ENCODE measurements at regions not wholly inside any gene's neighbourhood (a gene's known extent, or its start where the extent isn't known, plus 50 kb on each side); places are given as distances from the start of the nearest gene placed in this dataset.

- no peak for DNase-seq
Observed at GRCh38 chr12:13839365-13840336, 141.8 kb downstream of the GRIN2B start.

- no peak for DNase-seq
Observed at GRCh38 chr12:13836099-13836498, 145.3 kb downstream of the GRIN2B start.

DNA sequence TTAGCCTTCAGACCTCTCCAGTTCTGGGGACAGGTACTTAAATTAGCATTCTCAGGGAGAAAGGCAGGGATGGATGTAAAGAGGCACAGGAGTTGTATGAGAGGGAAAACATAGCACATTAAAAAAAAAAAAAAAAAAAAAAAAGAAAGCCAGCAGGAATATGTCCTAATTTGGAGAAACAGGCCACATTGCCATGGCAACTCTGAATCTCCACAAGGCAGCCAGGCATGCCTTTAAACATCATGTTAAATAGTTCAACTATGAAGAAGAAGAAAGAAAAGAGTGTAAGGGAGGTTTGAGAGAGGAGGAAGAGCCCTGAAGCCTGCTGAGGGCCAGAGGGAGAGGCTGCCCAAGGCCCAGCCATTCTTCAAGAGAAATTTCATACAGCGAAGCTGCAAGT lies 145.8 kb downstream of the GRIN2B start:
- DNase-seq, result no peak

GRCh38 chr12:13834241-13834640 lies 147.2 kb downstream of the GRIN2B start:
- no peak for DNase-seq

- DNase-seq, result no peak
Observed at GRCh38 chr12:13817131-13817530, 164.3 kb downstream of the GRIN2B start.

GRCh38 chr12:13816394-13816793 lies 165.0 kb downstream of the GRIN2B start:
- no peak for DNase-seq

DNA sequence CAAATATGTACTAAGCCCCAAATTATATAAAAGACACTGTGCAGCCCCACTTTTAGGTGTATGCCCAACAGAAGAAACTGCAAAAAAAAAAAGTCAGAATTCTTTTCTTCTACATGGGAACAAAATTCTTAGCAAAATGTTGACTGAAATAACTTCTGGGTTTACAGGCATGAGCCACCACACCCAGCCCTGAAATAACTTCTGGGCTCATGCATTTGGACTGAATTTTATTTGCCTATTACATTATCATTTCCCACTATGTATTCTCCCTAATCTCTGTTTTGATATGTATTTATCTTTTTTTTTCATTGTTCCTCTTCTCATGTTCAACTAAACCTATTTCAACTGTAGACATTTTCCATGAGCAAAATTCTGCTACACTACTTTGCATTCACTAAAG lies 169.2 kb downstream of the GRIN2B start:
- no peak for DNase-seq

DNA sequence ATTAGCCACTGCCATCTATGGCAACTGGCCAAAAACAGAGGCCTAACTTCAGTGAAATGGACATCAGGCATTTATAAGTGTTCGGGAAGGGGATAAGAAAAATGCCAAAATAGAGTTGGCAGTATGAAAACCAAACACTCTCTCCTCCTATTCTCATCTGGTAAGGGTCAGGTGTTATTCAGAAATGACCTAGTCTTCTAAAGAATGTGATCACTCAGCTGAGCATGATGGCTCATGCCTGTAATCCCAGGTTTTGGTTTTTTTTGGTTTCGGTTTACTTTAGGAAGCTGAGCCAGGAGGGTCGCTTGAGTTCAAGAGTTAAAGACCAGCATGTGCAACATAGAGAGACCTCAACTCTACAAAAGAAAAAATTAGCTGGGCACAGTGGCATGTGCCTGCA lies 170.3 kb downstream of the GRIN2B start:
- no peak for DNase-seq

- no peak for DNase-seq
Observed at GRCh38 chr12:13805041-13805440, 176.4 kb downstream of the GRIN2B start.

- DNase-seq, result no peak
Observed at GRCh38 chr12:13801543-13801942, 179.9 kb downstream of the GRIN2B start.

GRCh38 chr12:13799574-13799973 lies 181.8 kb downstream of the GRIN2B start:
- no peak for DNase-seq

GRCh38 chr12:13798162-13798561 lies 183.2 kb downstream of the GRIN2B start:
- no peak for DNase-seq

GRCh38 chr12:13794706-13795105 lies 186.7 kb downstream of the GRIN2B start:
- DNase-seq, result no peak

GRCh38 chr12:13790317-13790716 lies 191.1 kb downstream of the GRIN2B start:
- no peak for DNase-seq

GRCh38 chr12:13788626-13789025 lies 192.8 kb downstream of the GRIN2B start:
- no peak for DNase-seq

- DNase-seq, result no peak
Observed at GRCh38 chr12:13786646-13787045, 194.8 kb downstream of the GRIN2B start.

DNA sequence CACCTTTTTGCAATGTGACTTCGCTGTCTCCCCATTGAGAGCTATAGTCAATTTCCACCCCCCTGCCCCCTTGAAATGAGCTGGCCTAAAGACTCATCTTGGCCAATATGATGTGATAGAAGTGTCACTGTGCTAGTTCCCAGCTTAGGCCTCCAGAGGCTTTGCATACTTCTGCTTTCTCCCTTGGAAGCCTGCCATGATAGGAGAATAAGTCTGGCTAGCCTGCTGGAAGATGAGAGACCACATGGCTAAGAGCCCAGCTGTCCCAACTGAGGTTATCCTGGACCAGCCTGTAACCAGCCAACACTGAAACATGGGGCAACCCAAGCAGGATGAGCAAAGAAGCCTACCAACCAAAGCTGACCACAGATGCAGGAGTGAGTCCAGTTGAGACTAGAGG lies 196.9 kb downstream of the GRIN2B start:
- DNase-seq, result no peak

DNA sequence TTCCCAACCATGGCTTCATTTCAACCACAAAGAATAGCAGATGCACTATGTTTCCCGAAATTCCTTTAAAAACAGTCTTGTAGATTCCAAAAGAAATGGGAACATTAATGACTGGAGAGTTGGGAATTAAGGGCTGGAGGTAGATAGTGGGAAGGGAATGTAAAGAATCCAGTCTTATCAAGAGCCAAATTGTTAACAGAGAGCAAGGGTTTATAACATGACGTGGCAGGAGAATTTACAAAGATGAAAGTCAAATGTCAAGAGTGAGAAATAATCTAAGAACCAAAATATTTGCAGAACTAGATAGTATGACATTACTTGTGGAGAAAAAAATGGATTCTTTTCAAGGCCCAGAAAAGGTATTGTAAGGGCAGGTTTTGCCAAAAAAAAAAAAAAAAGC lies 200.9 kb downstream of the GRIN2B start:
- DNase-seq, result no peak

GRCh38 chr12:13777374-13777773 lies 204.0 kb downstream of the GRIN2B start:
- no peak for DNase-seq

DNA sequence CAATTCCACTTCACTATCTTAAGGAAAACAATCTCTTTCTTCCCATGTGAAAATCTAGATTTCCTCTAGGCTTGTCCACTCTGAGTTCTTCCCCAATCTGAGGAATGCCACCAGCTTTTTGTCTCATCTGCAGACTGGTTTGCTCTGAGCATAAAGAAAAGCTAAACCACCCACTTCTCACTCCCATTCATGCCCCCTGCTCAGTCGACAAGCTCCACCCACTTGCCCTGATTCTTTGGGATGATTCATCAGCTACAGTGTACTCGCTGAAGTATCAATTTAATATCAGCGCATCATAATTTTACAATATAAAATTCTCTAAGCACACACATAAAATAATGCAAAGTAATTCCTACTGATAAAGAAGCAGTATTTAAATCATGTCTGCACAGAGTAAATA lies 209.1 kb downstream of the GRIN2B start:
- DNase-seq, result no peak

DNA sequence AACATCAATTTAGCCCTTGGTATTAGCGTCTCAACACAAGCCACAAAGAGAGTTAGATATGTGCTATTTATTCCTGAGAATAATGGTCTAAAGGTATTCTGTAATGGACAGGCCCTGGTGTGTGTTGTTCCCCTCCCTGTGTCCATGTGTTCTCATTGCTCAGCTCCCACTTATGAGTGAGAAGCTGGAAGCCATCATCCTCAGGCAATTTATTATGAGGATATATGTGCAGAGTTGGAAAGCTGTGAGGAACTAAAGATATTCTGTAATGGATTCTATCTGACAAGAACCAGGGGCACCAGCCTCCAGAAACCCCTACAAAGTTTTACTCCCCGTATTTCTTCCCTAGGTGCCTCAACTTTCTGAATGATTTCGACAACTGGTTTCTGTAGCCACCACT lies 210.8 kb downstream of the GRIN2B start:
- no peak for DNase-seq

- DNase-seq, result no peak
Observed at GRCh38 chr12:13769966-13770365, 211.4 kb downstream of the GRIN2B start.

DNA sequence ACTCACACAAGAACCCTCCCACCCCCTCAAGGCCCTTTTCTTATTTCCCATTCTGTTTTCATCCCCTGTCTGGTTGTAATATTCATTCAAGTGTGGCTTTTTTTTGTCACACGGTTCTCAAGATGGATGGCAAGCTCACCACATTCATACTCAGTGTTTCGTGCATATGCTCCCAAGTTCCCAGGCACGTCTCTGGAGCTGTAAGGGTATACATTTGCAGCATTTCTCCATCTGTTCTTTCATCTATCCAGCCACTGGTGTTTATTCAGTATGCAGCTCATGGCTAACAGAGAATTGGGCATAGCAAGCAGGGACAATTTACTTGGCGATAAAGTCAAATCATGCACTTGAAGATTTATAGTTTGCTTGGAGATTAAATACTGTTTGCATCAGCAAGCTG lies 212.1 kb downstream of the GRIN2B start:
- DNase-seq, result no peak

DNA sequence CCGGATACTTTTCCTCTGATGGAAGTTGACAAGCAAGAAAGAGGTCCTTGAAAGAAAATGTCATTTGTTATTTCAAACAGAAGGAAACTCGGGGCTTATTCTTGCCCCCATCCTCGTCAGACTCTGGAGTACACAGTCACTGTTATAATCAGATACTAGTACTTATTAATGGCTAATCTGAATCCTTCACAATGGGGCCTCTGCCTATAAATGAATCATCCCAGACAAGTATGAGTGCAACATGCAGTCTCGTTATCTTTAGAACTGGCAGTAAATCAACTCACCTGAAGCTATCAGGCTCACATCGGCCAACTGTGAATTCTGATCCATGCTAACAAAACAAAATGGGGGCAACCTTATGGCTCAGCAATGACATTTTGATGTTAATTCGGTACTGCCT lies 216.7 kb downstream of the GRIN2B start:
- no peak for DNase-seq

DNA sequence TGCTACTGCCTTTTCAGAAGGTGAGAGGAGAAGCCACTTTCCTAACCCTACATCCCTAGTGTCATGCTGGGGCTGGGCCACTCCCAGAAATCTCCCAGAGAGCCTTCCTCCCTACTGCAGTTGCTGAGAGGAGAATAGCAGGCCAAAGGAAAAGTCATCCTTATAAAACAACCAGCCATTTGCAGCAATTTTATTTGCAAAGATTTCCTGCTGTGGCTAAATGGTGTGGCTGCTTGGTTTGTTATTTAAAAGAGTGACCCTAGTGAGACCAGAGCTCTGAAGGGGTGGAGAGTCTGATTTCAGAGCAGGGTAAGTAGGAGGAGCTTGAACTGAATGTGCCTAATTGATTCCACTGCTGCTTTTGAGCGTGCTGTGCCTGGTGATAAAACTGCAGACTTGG lies 232.0 kb downstream of the GRIN2B start:
- no peak for DNase-seq
